SK-N-SH (cell line): ENCODE measurements at regions not wholly inside any gene's neighbourhood (a gene's known extent, or its start where the extent isn't known, plus 50 kb on each side); places are given as distances from the start of the nearest gene placed in this dataset.

Source experiments
- CTCF ChIA-PET: fragments of 300-600, 350-600 bp; formaldehyde crosslinking; extraction: SDS; loops from one replicate; lab custom pipeline; 2021; lab: Yijun Ruan, JAX
- POLR2A ChIA-PET: fragments of 350-600 bp; sonication (Branson Sonifier 250); formaldehyde crosslinking; extraction: SDS; loops from one replicate; lab custom pipeline; 2020; ENCODE audit warnings: antibody characterized with exemption, inconsistent platforms; lab: Yijun Ruan, JAX
- DNase-seq: peaks from one replicate; pipeline ENCODE4 v3.0.0; 2012
- H2AFZ ChIP-seq: fragments of 200-600 bp; sonication (generic); 2 replicates; pipeline ENCODE4 v1.8.1; 2016; ENCODE audit warnings: antibody characterized with exemption, mild to moderate bottlenecking, low read depth
- H3F3A ChIP-seq: fragments of 200-600 bp; sonication (generic); replicated peaks from 2 replicates; pipeline ENCODE3; 2016; ENCODE audit warnings: antibody characterized with exemption, mild to moderate bottlenecking; ENCODE audit not compliant: insufficient read depth
- H3K27ac ChIP-seq, 2 experiments: fragments of 200-500 bp in 1 of 2; fragments of 200-600 bp in 1 of 2; sonication (Bioruptor generic) in 1 of 2; sonication (generic), shearing (Covaris generic) in 1 of 2; 2 replicates each; pipeline versions ENCODE4 v1.5.1 to v1.6.1; 2014 to 2016; ENCODE audit warnings: low read depth in 2 of 2, inconsistent platforms in 1 of 2, low read length in 1 of 2, mild to moderate bottlenecking in 1 of 2, mixed read lengths in 1 of 2
- H3K27me3 ChIP-seq: fragments of 200-600 bp; sonication (generic), shearing (Covaris generic); 2 replicates; pipeline ENCODE4 v1.6.1; 2016; ENCODE audit warnings: mixed run types; ENCODE audit not compliant: insufficient read depth
- H3K36me3 ChIP-seq, 2 experiments: fragments of 200-500 bp in 1 of 2; fragments of 200-600 bp in 1 of 2; sonication (Bioruptor generic) in 1 of 2; sonication (generic) in 1 of 2; replicated peaks in 1 of 2; 2 replicates each; pipeline versions ENCODE3 to v1.5.1; 2014 to 2016; ENCODE audit warnings: low read length in 1 of 2, mild to moderate bottlenecking in 1 of 2; ENCODE audit not compliant: insufficient read depth in 2 of 2, control insufficient read depth in 1 of 2
- H3K4me1 ChIP-seq, 2 experiments: fragments of 200-500 bp in 1 of 2; fragments of 200-600 bp in 1 of 2; sonication (Bioruptor generic) in 1 of 2; sonication (generic), shearing (Covaris generic) in 1 of 2; 2 replicates each; pipeline versions ENCODE4 v1.5.1 to v1.6.1; 2014 to 2016; ENCODE audit warnings: low read depth in 1 of 2, low read length in 1 of 2, mixed run types in 1 of 2; ENCODE audit not compliant: insufficient read depth in 2 of 2, control insufficient read depth in 1 of 2
- H3K4me2 ChIP-seq: fragments of 200-600 bp; sonication (generic), shearing (Covaris generic); 2 replicates; pipeline ENCODE4 v1.6.1; 2017; ENCODE audit warnings: mixed run types
- H3K4me3 ChIP-seq, 2 experiments: fragments of 200-500 bp in 1 of 2; fragments of 200-600 bp in 1 of 2; sonication (Bioruptor generic) in 1 of 2; sonication (generic), shearing (Covaris generic) in 1 of 2; 2 replicates each; pipeline versions ENCODE4 v1.5.1 to v1.8.1; 2014 to 2016; ENCODE audit warnings: low read depth in 2 of 2, inconsistent platforms in 1 of 2, low read length in 1 of 2, mild to moderate bottlenecking in 1 of 2, mixed read lengths in 1 of 2, moderate library complexity in 1 of 2
- H3K79me2 ChIP-seq: fragments of 200-600 bp; sonication (generic); 2 replicates; pipeline ENCODE4 v1.8.1; 2017; ENCODE audit warnings: mild to moderate bottlenecking; ENCODE audit not compliant: insufficient read depth
- H3K9ac ChIP-seq: fragments of 200-600 bp; sonication (generic); 2 replicates; pipeline ENCODE4 v1.6.1; 2017; ENCODE audit warnings: mixed run types
- H3K9me2 ChIP-seq: fragments of 200-600 bp; sonication (generic); 2 replicates; pipeline ENCODE4 v1.6.1; 2017; ENCODE audit warnings: mixed run types
- H3K9me3 ChIP-seq: fragments of 200-600 bp; sonication (generic); 2 replicates; pipeline ENCODE4 v1.6.1; 2017; ENCODE audit warnings: mixed run types, mild to moderate bottlenecking, moderate library complexity
- H4K20me1 ChIP-seq: fragments of 200-600 bp; sonication (generic); 2 replicates; pipeline ENCODE4 v1.6.1; 2017; ENCODE audit warnings: mild to moderate bottlenecking, mixed run types; ENCODE audit not compliant: insufficient read depth
- EZH2phosphoT487 ChIP-seq: fragments of 200-600 bp; sonication (generic); IDR thresholded peaks from 2 replicates; pipeline ENCODE4 v1.6.1; 2017; ENCODE audit warnings: low read depth, mixed run types, mild to moderate bottlenecking, antibody characterized with exemption, moderate library complexity, borderline replicate concordance
- FOSL2 ChIP-seq: IDR thresholded peaks from 2 replicates; pipeline ENCODE4 v1.4.0; 2012; ENCODE audit warnings: low read depth, mild to moderate bottlenecking, moderate library complexity, borderline replicate concordance
- FOXJ3 ChIP-seq: sonication (generic); formaldehyde crosslinking; IDR thresholded peaks from 2 replicates; pipeline ENCODE4 v1.5.1; 2020; ENCODE audit warnings: mild to moderate bottlenecking, missing genetic modification reagents
- JUND ChIP-seq: IDR thresholded peaks from 2 replicates; pipeline ENCODE4 v1.4.0; 2012
- MXI1 ChIP-seq: IDR thresholded peaks from 2 replicates; pipeline ENCODE4 v1.6.1; 2012; ENCODE audit warnings: mild to moderate bottlenecking, low read depth, low read length, improper control_type of control experiment
- NFIC ChIP-seq: IDR thresholded peaks from 2 replicates; pipeline ENCODE4 v1.4.0; 2012; ENCODE audit warnings: borderline replicate concordance
- NRF1 ChIP-seq: IDR thresholded peaks from 2 replicates; pipeline ENCODE4 v1.6.1; 2012; ENCODE audit warnings: low read depth, mild to moderate bottlenecking, low read length
- POLR2AphosphoS5 ChIP-seq: IDR thresholded peaks from 2 replicates; pipeline ENCODE4 v1.6.1; 2012; ENCODE audit warnings: low read depth, low read length
- RAD21 ChIP-seq: IDR thresholded peaks from 2 replicates; pipeline ENCODE4 v1.6.1; 2012; ENCODE audit warnings: mild to moderate bottlenecking, low read length
- TEAD4 ChIP-seq: IDR thresholded peaks from 2 replicates; pipeline ENCODE4 v1.4.0; 2012; ENCODE audit warnings: mild to moderate bottlenecking, borderline replicate concordance; ENCODE audit not compliant: insufficient read depth
- WGBS: methylation state at CpG from one replicate; pipeline ENCODE4 v1.1.6; 2017; ENCODE audit warnings: low lambda C conversion rate; 5-methylcytosine and 5-hydroxymethylcytosine counted together
- TF ChIP-seq, protein P1 (sequence below): IDR thresholded peaks from 2 replicates; pipeline ENCODE4 v1.6.1; 2012; ENCODE audit warnings: mild to moderate bottlenecking, low read depth, low read length, moderate library complexity
- TF ChIP-seq, protein P2 (sequence below): IDR thresholded peaks from 2 replicates; pipeline ENCODE4 v1.4.0; 2012; ENCODE audit warnings: low read depth, borderline replicate concordance
- TF ChIP-seq, protein P3 (sequence below): IDR thresholded peaks from 2 replicates; pipeline ENCODE4; 2012
- TF ChIP-seq, protein P4 (sequence below): fragments of 150-350 bp; IDR thresholded peaks from 2 replicates; pipeline ENCODE4 v1.6.1; 2016; ENCODE audit warnings: mild to moderate bottlenecking, low read depth, low read length
- TF ChIP-seq, protein P5 (sequence below): fragments of 150-350 bp; IDR thresholded peaks from 2 replicates; pipeline ENCODE4 v1.6.1; 2017; ENCODE audit warnings: antibody characterized with exemption, low read length, low read depth, borderline replicate concordance

DNA sequence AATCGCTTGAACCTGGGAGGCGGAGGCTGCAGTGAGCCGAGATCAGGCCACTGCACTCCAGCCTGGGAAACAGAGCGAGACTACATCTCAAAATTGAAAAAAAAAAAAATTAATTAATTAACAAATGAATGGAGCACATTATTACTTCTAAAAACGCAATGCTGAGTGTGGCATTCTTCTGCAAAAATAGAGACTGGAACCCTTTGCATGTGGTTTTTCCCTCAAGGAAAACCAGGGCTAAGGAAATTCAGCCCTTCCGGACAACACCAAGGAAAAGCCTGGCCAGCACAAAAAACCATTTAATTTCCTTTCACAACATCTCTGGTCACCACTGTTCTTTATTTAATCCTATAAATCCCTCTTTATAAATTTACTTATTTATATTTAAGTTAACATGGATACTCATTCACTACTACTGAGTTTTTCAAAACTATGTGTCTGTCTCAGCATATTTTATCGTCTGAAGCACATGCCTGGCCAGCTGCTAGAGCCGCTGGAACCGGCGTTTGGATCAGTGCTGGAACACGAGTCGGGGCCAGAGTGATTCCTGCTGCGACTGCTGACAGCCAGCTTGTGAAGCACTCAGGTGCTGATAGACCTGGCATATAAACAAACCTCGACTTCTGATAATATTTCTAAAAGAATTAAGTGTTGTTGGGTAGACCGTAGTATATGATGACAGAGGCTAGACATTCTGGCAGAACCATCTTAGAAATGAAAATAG, 84.5 kb upstream of the WWC2 start:
- 28% methylated on average over 15 of the region's 15 CpGs for WGBS

DNA sequence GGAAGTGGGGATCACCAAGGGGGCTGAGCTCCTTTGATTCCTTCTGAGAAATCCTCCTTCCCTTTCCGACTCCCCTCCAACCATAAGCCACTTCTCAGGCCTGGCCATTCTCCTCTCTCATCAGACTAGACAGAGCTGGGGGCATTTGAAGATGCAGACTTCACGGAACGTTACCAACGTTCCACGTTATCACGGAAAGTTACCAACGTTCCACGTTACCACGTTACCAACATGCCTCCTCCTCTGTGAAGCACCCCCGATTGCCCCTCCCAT, 85.4 kb upstream of the WWC2 start:
- Histone ChIP-seq H4K20me1 (no peaks in the 10 kb centered on the region), H3K27ac (no peak overlapping the region), H3K27me3 (peaks cover 56% of the 10 kb centered on the region), H3F3A (no peaks in the 10 kb centered on the region), H2AFZ (no peak overlapping the region), H3K4me3 (no peak overlapping the region; a peak in 1 of 4 replicates), H3K36me3 (no peaks in the 10 kb centered on the region), H3K9me2 (no peaks in the 10 kb centered on the region), H3K4me1 (peaks cover 0 to 2% of the 10 kb centered on the region in 2 experiments; a peak in 1 of 4 replicates)
- DNase-seq = no peak
- TF ChIP-seq EZH2phosphoT487 (no peak), TEAD4 (no peak), FOXJ3 (no peak), JUND (no peak), NFIC (no peak), POLR2AphosphoS5 (no peak), FOSL2 (no peak), MXI1 (no peak), NRF1 (no peak)
- TF ChIP-seq, protein P1, sequence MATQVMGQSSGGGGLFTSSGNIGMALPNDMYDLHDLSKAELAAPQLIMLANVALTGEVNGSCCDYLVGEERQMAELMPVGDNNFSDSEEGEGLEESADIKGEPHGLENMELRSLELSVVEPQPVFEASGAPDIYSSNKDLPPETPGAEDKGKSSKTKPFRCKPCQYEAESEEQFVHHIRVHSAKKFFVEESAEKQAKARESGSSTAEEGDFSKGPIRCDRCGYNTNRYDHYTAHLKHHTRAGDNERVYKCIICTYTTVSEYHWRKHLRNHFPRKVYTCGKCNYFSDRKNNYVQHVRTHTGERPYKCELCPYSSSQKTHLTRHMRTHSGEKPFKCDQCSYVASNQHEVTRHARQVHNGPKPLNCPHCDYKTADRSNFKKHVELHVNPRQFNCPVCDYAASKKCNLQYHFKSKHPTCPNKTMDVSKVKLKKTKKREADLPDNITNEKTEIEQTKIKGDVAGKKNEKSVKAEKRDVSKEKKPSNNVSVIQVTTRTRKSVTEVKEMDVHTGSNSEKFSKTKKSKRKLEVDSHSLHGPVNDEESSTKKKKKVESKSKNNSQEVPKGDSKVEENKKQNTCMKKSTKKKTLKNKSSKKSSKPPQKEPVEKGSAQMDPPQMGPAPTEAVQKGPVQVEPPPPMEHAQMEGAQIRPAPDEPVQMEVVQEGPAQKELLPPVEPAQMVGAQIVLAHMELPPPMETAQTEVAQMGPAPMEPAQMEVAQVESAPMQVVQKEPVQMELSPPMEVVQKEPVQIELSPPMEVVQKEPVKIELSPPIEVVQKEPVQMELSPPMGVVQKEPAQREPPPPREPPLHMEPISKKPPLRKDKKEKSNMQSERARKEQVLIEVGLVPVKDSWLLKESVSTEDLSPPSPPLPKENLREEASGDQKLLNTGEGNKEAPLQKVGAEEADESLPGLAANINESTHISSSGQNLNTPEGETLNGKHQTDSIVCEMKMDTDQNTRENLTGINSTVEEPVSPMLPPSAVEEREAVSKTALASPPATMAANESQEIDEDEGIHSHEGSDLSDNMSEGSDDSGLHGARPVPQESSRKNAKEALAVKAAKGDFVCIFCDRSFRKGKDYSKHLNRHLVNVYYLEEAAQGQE = no peak
- TF ChIP-seq, protein P2, sequence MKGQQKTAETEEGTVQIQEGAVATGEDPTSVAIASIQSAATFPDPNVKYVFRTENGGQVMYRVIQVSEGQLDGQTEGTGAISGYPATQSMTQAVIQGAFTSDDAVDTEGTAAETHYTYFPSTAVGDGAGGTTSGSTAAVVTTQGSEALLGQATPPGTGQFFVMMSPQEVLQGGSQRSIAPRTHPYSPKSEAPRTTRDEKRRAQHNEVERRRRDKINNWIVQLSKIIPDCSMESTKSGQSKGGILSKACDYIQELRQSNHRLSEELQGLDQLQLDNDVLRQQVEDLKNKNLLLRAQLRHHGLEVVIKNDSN = no peak
- TF ChIP-seq, protein P3, sequence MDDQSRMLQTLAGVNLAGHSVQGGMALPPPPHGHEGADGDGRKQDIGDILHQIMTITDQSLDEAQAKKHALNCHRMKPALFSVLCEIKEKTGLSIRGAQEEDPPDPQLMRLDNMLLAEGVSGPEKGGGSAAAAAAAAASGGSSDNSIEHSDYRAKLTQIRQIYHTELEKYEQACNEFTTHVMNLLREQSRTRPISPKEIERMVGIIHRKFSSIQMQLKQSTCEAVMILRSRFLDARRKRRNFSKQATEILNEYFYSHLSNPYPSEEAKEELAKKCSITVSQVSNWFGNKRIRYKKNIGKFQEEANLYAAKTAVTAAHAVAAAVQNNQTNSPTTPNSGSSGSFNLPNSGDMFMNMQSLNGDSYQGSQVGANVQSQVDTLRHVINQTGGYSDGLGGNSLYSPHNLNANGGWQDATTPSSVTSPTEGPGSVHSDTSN = no peak
- TF ChIP-seq, protein P4, sequence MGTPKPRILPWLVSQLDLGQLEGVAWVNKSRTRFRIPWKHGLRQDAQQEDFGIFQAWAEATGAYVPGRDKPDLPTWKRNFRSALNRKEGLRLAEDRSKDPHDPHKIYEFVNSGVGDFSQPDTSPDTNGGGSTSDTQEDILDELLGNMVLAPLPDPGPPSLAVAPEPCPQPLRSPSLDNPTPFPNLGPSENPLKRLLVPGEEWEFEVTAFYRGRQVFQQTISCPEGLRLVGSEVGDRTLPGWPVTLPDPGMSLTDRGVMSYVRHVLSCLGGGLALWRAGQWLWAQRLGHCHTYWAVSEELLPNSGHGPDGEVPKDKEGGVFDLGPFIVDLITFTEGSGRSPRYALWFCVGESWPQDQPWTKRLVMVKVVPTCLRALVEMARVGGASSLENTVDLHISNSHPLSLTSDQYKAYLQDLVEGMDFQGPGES = no peak
- TF ChIP-seq, all 33 proteins: peak for 0
- ChIA-PET CTCF (interaction anchor here (1.0 kb wide), 1 partner anchor 60 kb away, joined by 3 read pairs; no protein-coding TSS in a partner anchor), POLR2A (interaction anchor here (0.5 kb wide), 1 partner anchor 97 kb away, joined by 3 read pairs; no protein-coding TSS in a partner anchor)
- no peaks in the 10 kb centered on the region for H3K9me3 ChIP-seq
- WGBS = 21% methylated on average over 10 of the region's 10 CpGs
- H3K4me2 ChIP-seq = no peak overlapping the region
- no peak overlapping the region for H3K9ac ChIP-seq
- no peaks in the 10 kb centered on the region for H3K79me2 ChIP-seq

More for the DNA sequence above, 84.5 kb upstream of the WWC2 start:
- no peaks in the 10 kb centered on the region for H3K9me2 ChIP-seq
- no peaks in the 10 kb centered on the region for H3K9me3 ChIP-seq
- H3K9ac ChIP-seq = no peak overlapping the region
- H3K4me1 ChIP-seq = peaks cover 0 to 2% of the 10 kb centered on the region in 2 experiments; a peak in 1 of 4 replicates
- no peak overlapping the region for H3K4me2 ChIP-seq
- H2AFZ ChIP-seq = no peak overlapping the region
- H3K27me3 ChIP-seq = peaks cover 55% of the 10 kb centered on the region
- ChIA-PET CTCF (interaction anchor here (0.7 to 1.5 kb wide), 3 partner anchors 11 to 248 kb away, joined by 3 to 5 read pairs (median 3); no protein-coding TSS in a partner anchor), POLR2A (interaction anchor here (0.5 kb wide), 1 partner anchor 98 kb away, joined by 3 read pairs; no protein-coding TSS in a partner anchor)
- no peak for TF ChIP-seq RAD21
- TF ChIP-seq, protein P5, sequence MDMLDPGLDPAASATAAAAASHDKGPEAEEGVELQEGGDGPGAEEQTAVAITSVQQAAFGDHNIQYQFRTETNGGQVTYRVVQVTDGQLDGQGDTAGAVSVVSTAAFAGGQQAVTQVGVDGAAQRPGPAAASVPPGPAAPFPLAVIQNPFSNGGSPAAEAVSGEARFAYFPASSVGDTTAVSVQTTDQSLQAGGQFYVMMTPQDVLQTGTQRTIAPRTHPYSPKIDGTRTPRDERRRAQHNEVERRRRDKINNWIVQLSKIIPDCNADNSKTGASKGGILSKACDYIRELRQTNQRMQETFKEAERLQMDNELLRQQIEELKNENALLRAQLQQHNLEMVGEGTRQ = no peak
- no peak for TF ChIP-seq FOSL2
- H3K79me2 ChIP-seq = no peaks in the 10 kb centered on the region
- no peaks in the 10 kb centered on the region for H3K36me3 ChIP-seq
- H3K4me3 ChIP-seq = no peak overlapping the region
- DNase-seq = no peak
- no peaks in the 10 kb centered on the region for H3F3A ChIP-seq
- H3K27ac ChIP-seq = no peak overlapping the region
- no peaks in the 10 kb centered on the region for H4K20me1 ChIP-seq
